ENCODE measurements at regions not wholly inside any gene's neighbourhood (a gene's known extent, or its start where the extent isn't known, plus 50 kb on each side); places are given as distances from the start of the nearest gene placed in this dataset.

DNA sequence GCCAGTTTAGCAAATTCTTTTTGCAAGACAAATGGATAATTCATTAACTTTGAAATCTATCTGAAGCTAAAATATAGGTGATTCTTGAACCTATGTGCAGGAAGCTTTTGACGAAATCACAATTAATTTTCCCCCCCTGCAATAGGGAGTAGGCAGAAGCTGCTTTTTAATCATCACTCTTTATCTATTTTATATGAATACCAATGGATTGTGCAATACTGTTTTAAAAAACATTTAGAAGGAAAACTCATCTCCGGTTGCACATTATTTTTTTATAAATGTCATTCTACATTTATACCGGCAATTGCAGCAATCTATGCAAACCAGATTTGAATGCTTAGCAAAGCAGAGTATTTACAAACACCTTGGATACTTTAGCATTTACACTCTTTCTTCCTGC is 121.1 kb upstream of the TMCO5A start:
- H3K4me1 Mint-ChIP-seq, result no peaks in the 10 kb centered on the region
- no peak overlapping the region for H3K4me3 Mint-ChIP-seq
- Histone ChIP-seq H3K9me3 (ENCODE audit: low read length) (no peaks in the 10 kb centered on the region), H3K36me3 (ENCODE audit: insufficient read depth, low read length) (no peaks in the 10 kb centered on the region), H3K27me3 (ENCODE audit: insufficient read depth, low read length, poor library complexity, severe bottlenecking) (no peaks in the 10 kb centered on the region), H3K4me1 (ENCODE audit: insufficient read depth, low read length) (no peaks in the 10 kb centered on the region), H3K4me3 (ENCODE audit: low read length) (no peak overlapping the region), H3K27ac (ENCODE audit: low read depth, low read length) (no peak overlapping the region)
- ChIA-PET CTCF (no interaction called here), POLR2A (no interaction called here)
- H3K36me3 Mint-ChIP-seq, result no peaks in the 10 kb centered on the region
- H3K27me3 Mint-ChIP-seq, result peaks cover 2 to 4% of the 10 kb centered on the region in 2 donors
- no peak overlapping the region for H3K27ac Mint-ChIP-seq
- DNase-seq, result no peak
- H3K9me3 Mint-ChIP-seq, result no peaks in the 10 kb centered on the region

DNA sequence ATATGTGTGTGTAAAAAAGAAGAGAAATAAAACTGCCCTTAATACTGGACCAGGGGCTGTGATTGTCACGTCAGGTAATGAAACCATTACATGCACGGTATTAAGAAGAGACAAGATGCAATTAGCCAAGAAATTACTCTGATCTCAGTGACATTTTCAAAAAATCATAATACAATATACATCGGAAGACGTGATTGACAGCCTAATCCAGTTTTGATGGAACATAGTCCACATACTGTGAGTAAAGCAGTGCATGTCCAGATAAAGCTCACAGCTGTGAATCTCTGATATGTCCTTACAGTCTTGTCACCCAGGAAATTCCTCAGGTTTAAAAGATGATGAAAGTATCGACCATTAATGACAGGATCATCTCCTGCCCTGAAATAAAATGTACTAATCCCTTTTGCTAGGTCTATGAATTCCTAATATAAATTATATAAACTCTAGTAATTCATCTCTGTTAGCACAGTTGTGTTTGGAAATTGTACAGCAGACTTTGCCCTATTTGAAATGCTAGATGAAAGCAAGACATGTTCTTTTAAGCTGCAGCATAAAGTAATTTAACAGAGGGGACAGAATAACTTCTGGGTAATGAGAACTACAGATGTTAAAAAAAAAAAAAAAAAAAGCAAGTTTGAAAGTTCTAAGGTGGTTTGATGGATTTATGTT is 119.5 kb upstream of the TMCO5A start:
- no peaks in the 10 kb centered on the region for H3K27me3 ChIP-seq (ENCODE audit: insufficient read depth, low read length, poor library complexity, severe bottlenecking)
- H3K4me3 ChIP-seq (ENCODE audit: low read length), result no peak overlapping the region
- ChIA-PET POLR2A (no interaction called here), CTCF (no interaction called here)
- peaks cover 2 to 4% of the 10 kb centered on the region in 2 donors for H3K27me3 Mint-ChIP-seq
- no peak overlapping the region for H3K27ac Mint-ChIP-seq
- no peak for DNase-seq
- H3K27ac ChIP-seq (ENCODE audit: low read depth, low read length), result no peak overlapping the region
- H3K4me1 ChIP-seq (ENCODE audit: insufficient read depth, low read length), result no peaks in the 10 kb centered on the region
- no peaks in the 10 kb centered on the region for H3K4me1 Mint-ChIP-seq
- no peaks in the 10 kb centered on the region for H3K36me3 Mint-ChIP-seq
- peaks cover 0 to 3% (median 0%) of the 10 kb centered on the region in 5 donors for H3K9me3 Mint-ChIP-seq
- H3K9me3 ChIP-seq (ENCODE audit: low read length), result no peaks in the 10 kb centered on the region
- H3K36me3 ChIP-seq (ENCODE audit: insufficient read depth, low read length), result no peaks in the 10 kb centered on the region
- H3K4me3 Mint-ChIP-seq, result no peak overlapping the region

DNA sequence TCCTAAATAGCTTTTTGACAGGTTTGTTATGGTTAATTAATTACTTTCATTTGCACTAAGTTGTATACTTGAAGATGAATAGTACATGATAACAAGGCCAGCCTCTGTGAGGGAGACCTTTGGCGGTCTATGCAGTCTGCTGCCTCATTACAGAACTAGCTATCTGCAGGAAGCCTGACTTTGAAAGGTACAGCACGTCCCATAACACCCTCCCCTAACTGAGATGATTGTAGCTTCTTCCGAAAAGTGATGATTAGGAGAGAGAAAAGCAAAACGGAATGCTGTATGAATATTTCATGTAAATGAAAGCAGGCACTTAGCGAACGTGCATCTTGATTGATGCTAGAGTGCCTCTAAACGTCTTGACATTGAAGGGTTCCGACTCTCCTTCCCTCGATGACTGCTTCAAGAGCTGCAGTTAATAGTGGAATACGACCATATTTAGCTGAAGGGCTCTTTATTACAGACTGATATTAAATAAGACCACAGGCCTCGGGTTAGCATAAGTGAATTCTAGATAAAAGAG is 116.2 kb upstream of the TMCO5A start:
- ChIA-PET POLR2A (no interaction called here), CTCF (no interaction called here)
- no peaks in the 10 kb centered on the region for H3K36me3 Mint-ChIP-seq

DNA sequence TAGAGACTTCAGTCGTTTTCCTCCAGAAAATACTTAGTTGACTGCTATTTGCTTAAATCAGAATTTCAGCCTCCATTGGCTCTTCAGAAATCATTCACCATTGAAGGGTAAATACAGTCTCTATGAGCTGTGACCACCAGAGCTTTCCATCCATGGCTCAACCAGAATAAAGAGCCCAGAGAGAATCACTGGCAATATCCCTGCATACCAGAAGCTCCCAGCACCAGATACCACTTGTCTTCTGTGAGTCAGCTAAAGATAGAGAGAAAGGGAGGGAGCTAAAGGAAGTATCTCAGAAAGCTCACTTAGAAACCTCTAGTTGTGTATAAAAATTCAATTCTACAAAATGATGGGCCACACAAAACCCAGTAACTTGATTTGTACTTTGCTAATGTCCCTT is 115.2 kb upstream of the TMCO5A start:
- H3K4me1 ChIP-seq (ENCODE audit: insufficient read depth, low read length), result no peaks in the 10 kb centered on the region
- CTCF ChIA-PET, result no interaction called here
- no peaks in the 10 kb centered on the region for H3K9me3 ChIP-seq (ENCODE audit: low read length)
- H3K36me3 Mint-ChIP-seq, result no peaks in the 10 kb centered on the region
- no peak overlapping the region for H3K4me3 Mint-ChIP-seq
- no peak for DNase-seq
- H3K36me3 ChIP-seq (ENCODE audit: insufficient read depth, low read length), result no peaks in the 10 kb centered on the region
- peaks cover 0 to 3% (median 0%) of the 10 kb centered on the region in 5 donors for H3K9me3 Mint-ChIP-seq
- H3K27me3 Mint-ChIP-seq, result peaks cover 0 to 4% of the 10 kb centered on the region in 2 donors
- no peak overlapping the region for H3K4me3 ChIP-seq (ENCODE audit: low read length)
- H3K27me3 ChIP-seq (ENCODE audit: insufficient read depth, low read length, poor library complexity, severe bottlenecking), result no peaks in the 10 kb centered on the region
- H3K27ac ChIP-seq (ENCODE audit: low read depth, low read length), result no peak overlapping the region
- POLR2A ChIA-PET, result no interaction called here
- H3K27ac Mint-ChIP-seq, result no peak overlapping the region
- H3K4me1 Mint-ChIP-seq, result no peaks in the 10 kb centered on the region

More for the DNA sequence above, 116.2 kb upstream of the TMCO5A start:
- Mint-ChIP-seq H3K27me3 (peaks cover 2 to 4% of the 10 kb centered on the region in 2 donors), H3K27ac (no peak overlapping the region), H3K4me3 (no peak overlapping the region), H3K9me3 (peaks cover 0 to 3% (median 0%) of the 10 kb centered on the region in 5 donors), H3K4me1 (no peaks in the 10 kb centered on the region)
- DNase-seq, result no peak
- no peak overlapping the region for H3K27ac ChIP-seq (ENCODE audit: low read depth, low read length)
- H3K36me3 ChIP-seq (ENCODE audit: insufficient read depth, low read length), result no peaks in the 10 kb centered on the region
- no peak overlapping the region for H3K4me3 ChIP-seq (ENCODE audit: low read length)
- H3K27me3 ChIP-seq (ENCODE audit: insufficient read depth, low read length, poor library complexity, severe bottlenecking), result no peaks in the 10 kb centered on the region
- no peaks in the 10 kb centered on the region for H3K9me3 ChIP-seq (ENCODE audit: low read length)
- H3K4me1 ChIP-seq (ENCODE audit: insufficient read depth, low read length), result no peaks in the 10 kb centered on the region

GRCh38 chr15:37820380-37821128 is 113.9 kb upstream of the TMCO5A start:
- DNase-seq, result no peak
- Mint-ChIP-seq H3K4me3 (no peak overlapping the region), H3K27me3 (peaks cover 0 to 4% of the 10 kb centered on the region in 2 donors), H3K9me3 (peaks cover 0 to 3% (median 0%) of the 10 kb centered on the region in 5 donors), H3K27ac (no peak overlapping the region), H3K4me1 (no peaks in the 10 kb centered on the region), H3K36me3 (no peaks in the 10 kb centered on the region)
- H3K4me3 ChIP-seq (ENCODE audit: low read length), result no peak overlapping the region
- ChIA-PET POLR2A (no interaction called here), CTCF (no interaction called here)
- H3K27me3 ChIP-seq (ENCODE audit: insufficient read depth, low read length, poor library complexity, severe bottlenecking), result no peaks in the 10 kb centered on the region
- H3K9me3 ChIP-seq (ENCODE audit: low read length), result no peaks in the 10 kb centered on the region
- no peak overlapping the region for H3K27ac ChIP-seq (ENCODE audit: low read depth, low read length)
- no peaks in the 10 kb centered on the region for H3K36me3 ChIP-seq (ENCODE audit: insufficient read depth, low read length)
- H3K4me1 ChIP-seq (ENCODE audit: insufficient read depth, low read length), result no peaks in the 10 kb centered on the region

DNA sequence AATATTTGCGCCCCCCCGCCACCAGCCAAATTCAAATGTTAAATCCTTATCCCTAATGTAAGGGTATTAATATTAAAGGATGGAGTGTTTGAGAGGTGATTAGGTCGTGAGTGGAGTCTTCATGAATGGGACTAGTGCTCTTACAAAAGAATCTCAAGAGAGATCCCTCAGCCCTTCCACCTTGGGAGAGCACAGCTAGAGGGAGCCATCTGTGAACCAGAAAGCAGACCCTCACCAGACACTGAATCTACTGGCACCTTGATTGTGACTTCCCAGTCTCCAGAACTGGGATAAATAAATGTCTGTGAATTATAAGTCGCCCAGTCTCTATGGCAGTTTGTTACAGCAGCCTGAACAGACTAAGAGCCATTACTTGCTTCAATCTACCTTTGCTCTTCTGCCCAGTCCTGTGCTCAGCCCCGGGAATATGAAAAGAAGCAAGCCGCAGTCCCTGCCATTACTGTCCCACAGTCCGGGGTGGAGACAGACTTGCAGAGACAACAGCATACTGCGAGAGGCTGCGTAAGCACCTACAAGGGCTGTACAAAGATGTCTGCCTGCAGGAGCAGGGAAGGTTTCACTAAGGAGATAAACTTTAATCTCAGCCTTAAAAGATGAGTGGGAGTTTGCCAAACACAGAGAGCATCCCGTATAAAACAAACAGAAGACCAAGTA is 110.7 kb upstream of the TMCO5A start:
- ChIA-PET CTCF (no interaction called here), POLR2A (no interaction called here)
- no peak overlapping the region for H3K4me3 Mint-ChIP-seq

GRCh38 chr15:37824717-37825382 is 109.6 kb upstream of the TMCO5A start:
- no peaks in the 10 kb centered on the region for H3K27me3 ChIP-seq (ENCODE audit: insufficient read depth, low read length, poor library complexity, severe bottlenecking)
- Mint-ChIP-seq H3K27me3 (peaks cover 0 to 9% of the 10 kb centered on the region in 2 donors), H3K4me1 (no peaks in the 10 kb centered on the region), H3K4me3 (no peak overlapping the region), H3K27ac (no peak overlapping the region), H3K9me3 (no peaks in the 10 kb centered on the region), H3K36me3 (no peaks in the 10 kb centered on the region)
- POLR2A ChIA-PET, result no interaction called here
- CTCF ChIA-PET, result no interaction called here
- H3K4me1 ChIP-seq (ENCODE audit: insufficient read depth, low read length), result no peaks in the 10 kb centered on the region
- no peak overlapping the region for H3K27ac ChIP-seq (ENCODE audit: low read depth, low read length)
- no peak overlapping the region for H3K4me3 ChIP-seq (ENCODE audit: low read length)
- no peaks in the 10 kb centered on the region for H3K9me3 ChIP-seq (ENCODE audit: low read length)
- no peak for DNase-seq
- H3K36me3 ChIP-seq (ENCODE audit: insufficient read depth, low read length), result no peaks in the 10 kb centered on the region

More for the DNA sequence above, 110.7 kb upstream of the TMCO5A start:
- H3K27ac Mint-ChIP-seq, result no peak overlapping the region
- H3K27me3 Mint-ChIP-seq, result peaks cover 0 to 9% of the 10 kb centered on the region in 2 donors
- no peaks in the 10 kb centered on the region for H3K4me1 Mint-ChIP-seq
- peaks cover 0 to 3% (median 0%) of the 10 kb centered on the region in 5 donors for H3K9me3 Mint-ChIP-seq
- Histone ChIP-seq H3K9me3 (ENCODE audit: low read length) (no peaks in the 10 kb centered on the region), H3K4me3 (ENCODE audit: low read length) (no peak overlapping the region), H3K36me3 (ENCODE audit: insufficient read depth, low read length) (no peaks in the 10 kb centered on the region), H3K4me1 (ENCODE audit: insufficient read depth, low read length) (no peaks in the 10 kb centered on the region), H3K27me3 (ENCODE audit: insufficient read depth, low read length, poor library complexity, severe bottlenecking) (no peaks in the 10 kb centered on the region), H3K27ac (ENCODE audit: low read depth, low read length) (no peak overlapping the region)
- DNase-seq, result no peak
- H3K36me3 Mint-ChIP-seq, result no peaks in the 10 kb centered on the region

- Histone ChIP-seq H3K27ac (ENCODE audit: low read depth, low read length) (no peak overlapping the region), H3K27me3 (ENCODE audit: insufficient read depth, low read length, poor library complexity, severe bottlenecking) (no peaks in the 10 kb centered on the region), H3K36me3 (ENCODE audit: insufficient read depth, low read length) (no peaks in the 10 kb centered on the region), H3K4me1 (ENCODE audit: insufficient read depth, low read length) (no peaks in the 10 kb centered on the region), H3K4me3 (ENCODE audit: low read length) (no peak overlapping the region), H3K9me3 (ENCODE audit: low read length) (no peaks in the 10 kb centered on the region)
- Mint-ChIP-seq H3K9me3 (peaks cover 2 to 10% (median 6%) of the 10 kb centered on the region in 5 donors), H3K27ac (no peak overlapping the region), H3K4me1 (no peaks in the 10 kb centered on the region), H3K36me3 (no peaks in the 10 kb centered on the region), H3K4me3 (no peak overlapping the region), H3K27me3 (peaks cover 0 to 4% of the 10 kb centered on the region in 2 donors)
- POLR2A ChIA-PET, result no interaction called here
- DNase-seq, result no peak
- CTCF ChIA-PET, result no interaction called here
These were observed 97.2 kb upstream of the TMCO5A start for GRCh38 chr15:37837276-37837675.

Measured in CD8-positive, alpha-beta memory T cell (primary cell).